Activated CD8-positive, alpha-beta memory T cell treated with anti-CD3 and anti-CD28 coated beads, Interleukin-2, amount 50 U/mL, for 24 hours (primary cell): ENCODE measurements at regions not wholly inside any gene's neighbourhood (a gene's known extent, or its start where the extent isn't known, plus 50 kb on each side); places are given as distances from the start of the nearest gene placed in this dataset.
"Not testable (repeated sequence)": the region's sequence is repeated elsewhere in the genome, so short reads cannot be mapped to it uniquely, and the experiment has no call there.

Experiments
- DNase-seq: peaks from one replicate; pipeline ENCODE4 v3.0.0-alpha.2; 2020; ENCODE audit errors: extremely low read depth

DNA sequence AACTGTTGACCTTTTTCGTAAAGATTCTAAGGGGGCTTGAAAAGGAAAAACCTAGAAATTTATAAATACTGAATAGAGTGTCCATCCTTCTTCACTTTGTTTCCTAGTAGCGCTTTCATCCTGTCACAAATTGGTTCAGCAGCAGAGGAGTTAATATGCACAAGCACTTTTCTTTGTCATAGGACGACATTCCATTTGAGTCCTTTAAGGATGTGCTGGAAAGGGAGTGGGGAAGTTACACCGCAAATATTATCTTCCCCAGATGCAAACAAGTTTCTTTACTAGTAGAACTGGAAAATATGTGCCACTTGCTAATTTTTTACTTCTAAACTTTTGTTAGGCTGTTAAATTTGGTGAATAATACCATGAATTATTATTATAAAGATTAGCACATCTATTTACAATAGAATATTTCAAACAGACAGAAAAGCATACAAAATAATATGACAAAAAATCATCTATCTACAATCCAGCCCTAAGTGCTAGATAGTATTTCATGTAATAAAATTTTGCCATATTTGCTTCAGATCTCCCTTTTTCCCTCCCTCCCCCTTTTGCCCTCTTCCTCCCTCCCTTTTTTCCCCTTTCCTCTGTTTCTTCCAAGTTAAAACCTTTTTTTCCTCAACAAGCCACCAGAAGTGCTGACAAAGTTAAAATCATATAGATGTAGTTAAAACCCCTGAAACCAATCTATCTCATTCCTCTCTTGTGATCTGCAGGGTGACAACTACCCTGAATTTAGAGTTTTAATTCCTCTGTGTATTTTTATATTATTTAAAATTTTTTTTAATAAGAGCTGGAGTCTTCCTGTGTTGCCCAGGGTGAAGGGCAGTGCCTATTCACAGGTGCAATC is 50.5 kb upstream of the MAP4K3 start:
- DNase-seq, result no peak

DNA sequence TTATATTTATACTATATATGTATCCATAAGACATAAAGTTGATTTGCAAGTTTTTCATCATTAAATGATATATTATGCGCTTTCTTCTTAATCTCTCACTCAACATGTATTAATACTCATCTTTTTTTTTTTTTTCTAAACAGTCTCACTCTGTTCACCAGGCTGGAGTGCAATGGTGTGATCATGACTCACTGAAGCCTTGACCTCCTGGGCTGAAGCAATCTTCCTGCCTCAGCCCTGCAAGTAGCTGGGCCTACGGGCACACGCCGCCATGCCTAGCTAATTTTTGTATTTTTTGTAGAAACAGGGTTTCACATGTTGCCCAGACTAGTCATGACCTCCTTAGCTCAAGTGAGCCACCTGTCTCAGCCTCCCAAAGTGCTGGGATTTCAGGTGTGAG is 51.4 kb upstream of the MAP4K3 start:
- DNase-seq, result no peak

DNA sequence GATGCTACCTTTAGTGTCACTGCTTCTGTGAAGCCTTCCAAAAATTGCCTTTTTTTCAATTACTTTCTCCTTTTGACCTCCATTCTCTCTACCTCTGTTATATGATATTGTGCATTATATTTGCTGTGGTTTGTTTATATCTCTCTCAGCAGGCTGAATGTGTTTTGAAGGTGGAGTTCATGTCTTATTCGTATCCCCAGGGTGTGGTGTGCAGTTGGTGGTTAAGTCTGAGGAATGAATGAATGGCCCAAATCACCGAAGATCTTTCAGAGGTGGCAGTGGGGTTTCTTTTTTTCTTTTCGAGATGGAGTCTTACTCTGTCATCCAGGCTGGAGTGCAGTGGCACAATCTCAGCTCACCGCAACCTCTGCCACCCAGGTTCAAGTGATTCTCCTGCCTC is 53.5 kb upstream of the MAP4K3 start:
- DNase-seq, result no peak

DNA sequence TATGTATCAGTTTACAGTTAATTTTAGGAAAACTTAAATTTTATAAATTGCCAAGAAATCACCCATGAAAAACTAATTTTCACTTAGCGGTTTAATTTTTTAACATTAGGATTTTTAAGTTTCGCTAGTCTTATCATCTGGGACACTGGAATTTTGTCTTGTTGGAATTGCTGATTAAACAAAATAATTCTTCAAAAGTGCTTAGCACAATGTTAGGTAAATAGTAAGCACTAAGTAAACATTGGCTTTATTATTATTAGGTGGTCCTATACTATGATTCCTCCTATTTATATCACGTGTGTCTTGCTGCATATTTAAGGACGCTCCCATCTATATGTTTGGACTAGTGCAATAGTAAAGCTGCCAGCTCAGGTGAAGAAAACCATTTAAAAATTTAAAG is 54.6 kb upstream of the MAP4K3 start:
- no peak for DNase-seq

DNA sequence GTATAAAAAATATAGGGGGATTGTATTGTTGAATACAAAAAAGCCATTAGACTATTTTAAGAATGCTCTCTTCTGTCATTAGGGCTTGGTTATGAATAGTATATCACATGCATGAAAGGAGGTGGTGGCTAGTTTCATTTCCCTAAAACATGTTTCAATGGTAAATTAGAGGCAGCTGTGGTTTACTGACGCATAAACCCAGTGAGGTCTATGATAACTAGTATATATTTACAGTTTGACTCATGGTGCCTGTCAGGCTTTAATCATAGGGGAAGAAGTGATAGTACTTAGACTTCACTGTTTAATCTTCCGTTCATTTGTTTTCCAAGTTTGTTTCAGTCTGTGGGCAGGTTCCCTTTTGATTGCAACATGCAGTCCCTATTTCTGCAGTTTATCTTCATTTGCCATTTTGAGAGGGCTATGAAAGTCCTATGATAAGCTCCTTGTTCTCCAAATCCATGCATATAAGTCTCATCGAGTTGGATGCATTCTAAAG is 55.1 kb upstream of the MAP4K3 start:
- DNase-seq, result no peak

DNA sequence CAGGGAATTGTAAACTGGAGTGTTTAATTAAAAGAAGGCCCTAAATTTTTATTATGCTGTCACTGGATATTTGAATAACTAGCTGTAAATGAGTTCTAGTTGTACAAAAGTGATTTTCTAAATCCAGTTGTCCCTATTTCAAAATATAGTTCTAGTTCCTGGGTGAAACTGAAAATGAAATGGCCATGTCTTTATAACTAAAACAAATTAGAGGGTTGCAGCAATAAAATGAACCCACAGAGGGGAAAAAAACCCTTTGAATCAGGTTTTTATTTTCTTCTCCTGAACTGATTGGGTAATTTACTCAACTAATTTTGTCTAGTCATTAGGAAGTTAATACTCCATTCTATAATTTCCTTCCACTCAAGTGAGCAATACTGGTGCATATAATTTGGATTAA is 55.6 kb upstream of the MAP4K3 start:
- DNase-seq, result no peak

DNA sequence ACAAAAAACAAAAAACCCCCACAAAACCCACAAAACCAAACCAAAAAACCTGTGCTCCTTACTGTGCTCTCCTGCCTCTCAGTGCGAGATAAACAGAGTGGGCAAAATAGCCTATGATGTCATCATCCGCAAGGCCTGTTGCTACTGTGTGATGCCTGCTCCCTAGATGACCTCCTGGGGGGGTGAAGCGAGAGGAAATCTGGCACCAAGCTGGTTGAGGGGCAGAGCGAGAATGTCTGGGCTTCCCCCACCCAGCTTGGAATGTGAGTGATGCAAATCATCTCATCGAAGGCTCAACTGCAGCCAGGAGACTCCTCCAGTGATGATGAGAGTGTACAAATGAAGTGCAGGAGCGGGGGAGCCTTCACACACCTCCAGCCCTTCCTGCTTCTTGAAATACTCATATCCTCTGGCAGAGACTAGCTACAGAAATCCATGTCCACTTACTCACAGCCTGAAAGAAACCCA is 57.7 kb upstream of the MAP4K3 start:
- DNase-seq, result no peak

DNA sequence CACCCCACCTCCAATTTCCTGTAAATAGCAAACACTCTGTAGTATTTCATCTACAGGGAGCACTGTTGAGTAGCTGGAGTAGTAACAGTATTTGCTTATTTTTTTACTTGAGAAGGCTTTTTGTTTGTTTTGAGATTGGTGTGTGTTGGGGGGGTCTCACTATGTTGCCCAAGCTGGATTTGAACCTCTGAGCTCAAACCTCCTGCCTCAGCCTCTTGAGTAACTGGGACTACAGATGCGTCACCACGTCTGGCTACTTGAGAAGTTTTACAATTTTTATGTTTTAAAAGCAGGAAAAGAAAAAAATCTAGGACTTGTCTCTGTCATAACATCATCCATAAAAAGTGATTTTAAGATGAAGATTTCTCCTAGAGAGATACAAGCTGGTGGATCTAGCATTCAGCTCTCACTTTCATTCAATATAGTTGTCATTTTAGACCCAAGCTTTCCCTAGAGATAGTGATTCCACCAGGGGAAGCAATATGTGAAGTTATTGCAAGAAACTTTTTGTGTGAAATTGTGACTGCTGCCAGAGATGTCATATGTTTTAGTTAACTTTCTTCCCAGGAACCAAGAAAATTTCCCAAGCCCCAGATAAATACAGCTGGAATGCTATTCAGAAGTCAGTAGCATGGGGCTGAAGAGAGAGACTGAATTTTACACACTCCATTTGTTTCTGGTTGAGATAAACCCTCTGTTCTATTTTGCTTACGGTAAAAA is 60.2 kb upstream of the MAP4K3 start:
- no peak for DNase-seq

DNA sequence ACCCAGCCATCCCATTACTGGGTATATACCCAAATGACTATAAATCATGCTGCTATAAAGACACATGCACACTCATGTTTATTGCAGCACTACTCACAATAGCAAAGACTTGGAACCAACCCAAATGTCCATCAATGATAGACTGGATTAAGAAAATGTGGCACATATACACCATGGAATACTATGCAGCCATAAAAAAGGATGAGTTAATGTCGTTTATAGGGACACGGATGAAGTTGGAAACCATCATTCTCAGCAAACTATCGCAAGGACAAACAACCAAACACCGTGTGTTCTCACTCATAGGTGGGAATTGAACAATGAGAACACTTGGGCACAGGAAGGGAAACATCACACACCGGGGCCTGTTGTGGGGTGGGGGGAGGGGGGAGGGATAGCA is 61.1 kb upstream of the MAP4K3 start:
- not testable (repeated sequence) for DNase-seq

DNA sequence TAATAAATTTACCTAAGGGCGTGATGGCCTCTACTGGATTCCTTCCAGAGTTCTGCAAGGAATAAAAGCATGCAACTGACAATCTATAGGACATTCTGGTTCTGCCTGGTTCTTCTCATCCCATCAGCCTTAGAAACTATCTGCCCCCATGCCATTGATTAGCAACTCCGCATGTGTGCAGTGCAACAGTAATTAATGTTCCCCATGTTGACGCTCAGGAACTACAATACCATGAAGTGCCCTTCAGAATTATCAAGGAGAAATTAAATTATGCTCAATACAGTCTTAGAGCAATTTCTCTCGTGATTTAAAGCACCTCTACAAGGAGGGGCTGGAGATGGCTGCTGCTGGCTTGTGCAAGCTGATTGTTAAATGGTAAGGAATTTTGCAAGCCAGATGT is 61.7 kb upstream of the MAP4K3 start:
- no peak for DNase-seq

DNA sequence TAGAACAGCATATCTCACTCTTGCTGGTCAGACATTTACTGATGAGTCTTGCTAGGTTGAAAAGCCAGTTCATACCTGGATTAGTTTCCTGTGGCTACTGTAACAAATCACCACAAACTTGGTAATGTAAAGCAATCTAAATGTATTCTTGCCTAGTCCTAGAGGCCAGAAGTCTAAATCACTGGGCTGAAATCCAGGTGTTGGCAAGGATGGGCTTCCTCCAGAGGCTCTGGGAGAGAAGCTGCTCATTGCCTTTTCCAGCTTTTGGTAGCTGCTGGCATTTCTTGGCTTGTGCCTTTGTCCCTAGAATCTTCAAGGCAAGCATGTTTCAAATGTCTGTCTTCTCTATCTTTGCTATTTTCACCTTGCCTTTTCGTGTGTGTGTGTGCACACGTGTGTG is 62.3 kb upstream of the MAP4K3 start:
- DNase-seq, result no peak

DNA sequence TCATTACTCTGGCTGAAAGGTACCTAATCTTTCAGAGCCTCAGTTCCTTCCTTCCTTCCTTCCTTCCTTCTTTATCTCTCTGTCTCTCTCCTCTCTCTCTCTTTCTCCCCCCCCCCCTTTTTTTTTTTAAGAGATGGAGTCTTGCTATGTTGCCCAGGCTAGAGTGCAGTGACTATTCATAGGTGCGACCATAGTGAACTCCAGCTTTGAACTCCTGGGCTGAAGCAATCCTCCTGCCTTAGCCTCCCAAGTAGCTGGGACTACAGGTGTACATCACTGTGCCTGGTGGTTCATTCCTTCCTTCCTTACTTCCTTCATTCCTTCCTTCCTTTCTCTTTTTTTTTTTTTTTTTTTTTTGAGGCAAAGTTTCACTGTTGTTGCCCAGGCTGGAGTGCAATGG is 64.3 kb upstream of the MAP4K3 start:
- no peak for DNase-seq

DNA sequence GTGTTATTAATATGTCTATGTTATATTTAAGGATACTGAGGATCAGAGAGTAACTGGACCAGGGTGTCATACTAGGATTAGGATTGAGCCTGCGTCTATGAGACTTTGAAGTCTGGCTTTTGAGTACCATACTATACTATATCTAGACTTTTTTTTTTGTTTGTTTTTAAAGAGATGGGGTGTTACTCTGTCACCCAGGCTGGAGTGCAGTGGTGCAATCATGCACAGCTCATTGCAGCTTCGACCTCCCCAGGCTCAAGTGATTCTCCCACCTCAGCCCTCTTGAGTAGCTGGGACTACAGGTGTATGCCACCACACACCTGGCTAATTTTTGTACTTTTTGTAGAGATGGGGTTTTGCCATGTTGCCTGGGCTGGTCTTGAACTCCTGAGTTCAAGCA is 66.2 kb upstream of the MAP4K3 start:
- DNase-seq, result no peak

DNA sequence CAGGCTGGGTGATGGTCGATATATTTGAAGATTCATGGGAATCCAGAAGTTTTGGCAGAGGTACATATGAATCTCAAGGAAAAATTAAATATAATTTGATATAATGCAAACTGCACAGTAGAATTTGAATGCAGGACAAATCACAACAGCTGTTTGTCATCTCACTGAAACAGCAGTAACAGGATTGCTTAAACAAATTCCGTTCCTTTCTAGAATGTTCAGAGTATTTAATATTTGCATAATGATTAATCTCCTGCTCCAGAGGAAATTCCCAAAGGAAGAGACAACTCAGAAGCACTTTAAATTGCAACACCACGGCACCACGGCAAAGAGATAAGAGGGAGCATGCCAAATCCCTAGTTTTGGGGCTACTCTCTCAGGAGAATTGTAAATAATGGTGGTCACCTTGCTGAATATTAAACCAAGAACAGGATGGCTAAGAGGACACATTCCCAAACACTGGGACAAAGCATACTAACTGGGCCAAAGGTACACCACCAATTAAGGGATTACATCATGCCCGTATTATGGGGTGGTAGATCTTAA is 67.8 kb upstream of the MAP4K3 start:
- DNase-seq, result no peak

DNA sequence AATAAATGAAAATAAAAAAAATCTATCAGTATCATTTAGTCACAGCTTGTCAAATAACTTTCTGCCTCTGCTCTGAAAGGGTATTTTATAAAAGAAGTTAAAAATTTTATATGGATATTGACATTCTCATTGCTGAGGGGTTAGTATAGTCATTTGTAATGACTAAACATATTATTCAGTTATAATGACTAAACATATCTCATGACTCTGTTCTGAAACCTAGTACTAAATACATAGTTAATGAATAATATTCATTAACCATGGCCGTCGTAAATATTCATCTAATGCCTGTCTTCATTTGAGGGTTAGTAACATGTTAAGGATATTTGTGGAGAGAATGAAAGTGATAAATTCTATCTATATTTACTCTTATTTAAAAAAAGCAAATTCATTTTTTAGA is 69.1 kb upstream of the MAP4K3 start:
- DNase-seq, result no peak

DNA sequence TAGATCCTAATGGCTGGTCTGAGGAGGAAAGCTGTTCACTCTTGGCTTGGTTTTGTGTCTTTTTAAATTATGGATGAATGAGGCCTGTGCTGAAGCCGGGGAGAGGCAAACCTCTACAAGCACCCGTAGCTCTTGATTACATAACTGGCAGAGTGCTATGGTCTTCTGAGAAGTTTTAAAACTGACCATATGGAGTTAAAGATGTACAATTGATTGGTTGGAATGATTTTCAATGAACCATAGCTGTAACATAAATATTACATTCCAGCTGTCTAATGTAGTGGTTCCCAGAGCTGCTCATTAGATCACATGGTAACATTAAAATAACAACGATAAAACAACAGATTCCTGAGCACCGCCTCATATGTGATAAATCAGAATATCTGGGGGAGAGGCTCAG is 71.1 kb upstream of the MAP4K3 start:
- DNase-seq, result no peak

DNA sequence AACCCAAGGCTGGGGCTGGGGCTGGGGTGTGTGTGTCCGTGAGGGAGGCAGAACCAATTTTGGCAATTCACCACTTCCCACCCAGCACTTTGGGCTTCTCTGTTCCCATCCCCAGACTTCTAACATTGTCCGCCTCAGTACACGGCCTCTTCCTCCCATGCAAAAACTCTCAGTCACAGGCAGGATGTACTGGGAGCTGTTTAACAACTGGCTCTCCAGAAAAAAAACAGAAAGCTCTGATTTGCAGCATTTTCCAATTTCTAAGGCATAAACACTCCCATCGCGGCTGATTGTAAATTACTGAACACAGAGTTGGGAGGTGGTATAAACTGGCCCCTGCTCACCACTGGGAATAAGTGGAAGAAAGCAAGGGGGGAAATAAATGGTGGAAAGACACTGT is 73.1 kb upstream of the MAP4K3 start:
- DNase-seq, result no peak

DNA sequence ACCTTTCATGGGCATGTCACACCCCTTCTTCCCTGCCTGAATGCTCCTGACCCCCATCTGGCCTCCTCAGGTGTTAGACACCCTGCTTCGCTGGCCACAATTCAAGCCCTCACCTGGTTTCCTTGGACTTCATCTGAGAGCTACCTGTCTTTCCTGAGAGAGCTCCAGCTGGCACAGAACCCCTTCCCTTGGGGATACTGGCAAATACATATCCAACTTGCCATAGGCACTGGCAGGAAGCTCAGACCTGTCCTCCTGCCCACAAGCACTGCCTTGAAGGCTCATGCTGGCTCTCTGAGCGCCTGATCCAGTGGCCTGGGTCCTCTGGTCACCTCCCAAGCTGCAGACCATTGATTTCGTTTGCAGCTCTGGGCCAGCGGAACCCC is 74.1 kb upstream of the MAP4K3 start:
- no peak for DNase-seq

DNA sequence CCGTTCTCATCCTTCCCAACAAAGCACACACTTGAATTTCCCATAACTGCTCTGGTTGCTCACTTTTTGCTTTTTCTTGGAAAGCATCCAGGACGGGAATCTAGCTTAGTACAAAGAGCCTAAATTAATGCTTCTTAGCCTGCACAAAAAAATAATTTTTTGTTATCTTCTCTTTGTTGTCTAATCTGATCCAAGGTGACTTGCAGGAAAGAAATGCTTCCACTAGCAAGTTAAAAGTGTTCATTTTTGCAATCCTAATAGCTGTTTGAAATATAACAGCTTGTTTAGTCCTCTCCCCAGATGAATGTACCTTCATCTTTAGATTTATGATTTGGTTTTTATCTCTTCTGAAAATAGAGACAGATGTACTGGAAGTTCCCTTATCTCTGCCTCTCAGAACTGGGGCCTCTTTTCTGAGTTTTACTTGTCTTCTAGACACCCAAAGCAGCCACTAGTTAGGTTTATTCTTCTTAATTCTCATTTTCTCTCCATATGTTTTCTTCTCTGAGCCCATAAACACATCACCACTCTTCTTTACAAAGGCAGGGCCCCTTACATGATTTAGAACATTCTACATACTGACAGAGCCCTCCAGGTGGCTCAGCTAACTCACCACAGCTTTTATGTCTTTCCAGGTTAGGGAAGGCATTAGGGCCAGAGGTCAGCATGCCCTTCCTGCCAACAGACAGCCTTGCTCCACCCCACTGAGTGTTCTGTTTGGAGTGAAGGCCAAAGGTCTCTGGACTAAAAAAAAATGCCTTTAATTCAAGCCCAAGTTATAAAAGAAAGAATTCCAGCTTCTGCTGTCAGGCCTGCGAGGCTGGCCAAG is 74.7 kb upstream of the MAP4K3 start:
- DNase-seq, result no peak

DNA sequence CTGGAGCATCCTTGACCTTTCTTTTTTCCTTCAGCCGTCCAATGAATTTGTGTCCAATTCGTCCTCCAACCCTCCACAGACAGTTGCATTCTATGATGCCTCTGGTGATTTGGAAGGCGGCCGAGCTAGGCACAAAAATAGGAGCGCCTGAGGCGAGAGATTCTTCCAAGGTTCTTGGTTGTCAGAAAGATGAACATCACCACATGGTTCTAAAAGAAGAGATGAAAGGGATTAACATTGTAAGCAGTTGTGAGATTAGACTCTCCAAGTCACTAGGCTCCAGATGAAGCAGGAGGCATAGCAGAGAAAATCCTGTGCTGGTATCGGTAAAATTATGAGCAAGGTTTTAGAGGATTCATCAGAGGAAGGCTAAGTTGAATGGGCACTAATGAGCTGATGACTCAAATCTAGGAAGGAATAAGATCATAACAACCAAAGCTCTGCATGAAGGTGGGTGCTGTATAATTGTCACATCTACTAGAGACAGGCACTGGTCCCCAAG is 75.4 kb upstream of the MAP4K3 start:
- DNase-seq, result no peak

DNA sequence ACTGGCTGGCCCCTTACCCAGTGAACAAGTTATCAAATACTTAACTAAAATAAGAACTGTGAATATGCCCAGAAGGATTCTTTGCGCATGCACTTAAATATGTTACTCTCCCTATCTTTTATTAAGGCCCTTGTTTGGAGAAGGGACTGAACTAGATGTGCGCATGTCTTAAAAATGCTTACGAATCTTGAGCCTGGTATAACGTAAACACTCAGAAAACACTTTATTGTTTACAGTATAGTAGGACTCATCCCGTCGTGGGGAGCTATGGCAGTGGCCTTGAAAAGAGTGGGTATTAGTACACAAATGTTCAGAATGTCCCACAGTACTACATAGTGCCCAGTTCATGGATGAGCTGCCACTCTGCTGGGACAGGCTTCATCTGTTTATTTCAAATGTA is 75.9 kb upstream of the MAP4K3 start:
- no peak for DNase-seq

DNA sequence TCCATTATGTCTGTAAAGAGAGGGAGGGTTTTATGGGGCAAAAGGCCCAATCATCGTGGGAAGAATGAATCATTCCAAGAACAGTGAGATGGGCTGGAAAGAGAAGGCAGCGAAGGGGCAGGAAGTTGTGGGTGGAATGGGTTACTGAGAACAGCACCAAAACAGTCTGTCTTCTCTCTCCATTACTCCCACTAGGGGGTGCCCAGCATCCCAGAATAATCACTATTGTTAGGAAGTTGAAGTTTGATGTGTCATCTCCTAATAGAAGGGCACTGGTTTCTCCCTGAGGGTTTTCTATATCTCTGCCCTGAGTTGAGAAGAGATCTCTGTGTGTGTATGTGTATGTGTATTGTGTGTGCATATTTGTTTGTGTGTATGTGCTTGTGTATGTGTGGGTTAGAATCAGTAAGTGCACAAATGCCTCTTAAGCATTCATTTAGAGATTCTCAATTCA is 76.6 kb upstream of the MAP4K3 start:
- DNase-seq, result peak; percentile 55
